Mucosa of descending colon (tissue), 3 donors: ENCODE measurements at regions not wholly inside any gene's neighbourhood (a gene's known extent, or its start where the extent isn't known, plus 50 kb on each side); places are given as distances from the start of the nearest gene placed in this dataset.

ENCODE experiments used
- ATAC-seq: fragments of 200-7000 bp; cut with Tn5 transposase; one replicate; pipeline ENCODE4 v1.9.1; 2020; ENCODE audit warnings: mild to moderate bottlenecking, moderate library complexity
- DNase-seq, 3 donors: peaks; one replicate each; pipeline ENCODE4 v3.0.0-alpha.2; 2020
- H3K36me3 ChIP-seq: fragments of 200-600 bp; one replicate; pipeline ENCODE4 v1.8.0; 2021; ENCODE audit warnings: low read depth, mild to moderate bottlenecking
- H3K4me1 ChIP-seq: fragments of 200-600 bp; one replicate; pipeline ENCODE4 v1.8.0; 2021; ENCODE audit warnings: low read depth, mild to moderate bottlenecking
- H3K4me3 ChIP-seq: fragments of 200-600 bp; one replicate; pipeline ENCODE4 v1.8.0; 2021; ENCODE audit warnings: mild to moderate bottlenecking
- H3K9me3 ChIP-seq: fragments of 200-600 bp; one replicate; pipeline ENCODE4 v1.8.0; 2021; ENCODE audit warnings: mild to moderate bottlenecking
- intact Hi-C, 2 donors: fragments of 100-400 bp; cut with DNase I in 1 of 2; cut with micrococcal nuclease in 1 of 2; formaldehyde crosslinking; loops; one replicate each; pipeline versions ENCODE4 v1.11.0 to v1.11.1; 2022; cut with DNase I, micrococcal nuclease
- TF ChIP-seq, protein P1 (sequence below): fragments of 200-600 bp; IDR thresholded peaks from one replicate; pipeline ENCODE4 v1.8.0; 2022; ENCODE audit warnings: antibody characterized with exemption, mild to moderate bottlenecking
- donor health status: DM: no; HTN: no; CAD: no; lungs with moderate emphysema.
- donor health status: DM: no; HTN: no; CAD: no.
- donor health status: DM: no; HTN: yes; CAD: no.

- no peaks in the 10 kb centered on the region for H3K4me1 ChIP-seq
- ATAC-seq: no peak
- intact Hi-C loops: no loop called here
- H3K4me3 ChIP-seq: no peak overlapping the region
- TF ChIP-seq, protein P1, sequence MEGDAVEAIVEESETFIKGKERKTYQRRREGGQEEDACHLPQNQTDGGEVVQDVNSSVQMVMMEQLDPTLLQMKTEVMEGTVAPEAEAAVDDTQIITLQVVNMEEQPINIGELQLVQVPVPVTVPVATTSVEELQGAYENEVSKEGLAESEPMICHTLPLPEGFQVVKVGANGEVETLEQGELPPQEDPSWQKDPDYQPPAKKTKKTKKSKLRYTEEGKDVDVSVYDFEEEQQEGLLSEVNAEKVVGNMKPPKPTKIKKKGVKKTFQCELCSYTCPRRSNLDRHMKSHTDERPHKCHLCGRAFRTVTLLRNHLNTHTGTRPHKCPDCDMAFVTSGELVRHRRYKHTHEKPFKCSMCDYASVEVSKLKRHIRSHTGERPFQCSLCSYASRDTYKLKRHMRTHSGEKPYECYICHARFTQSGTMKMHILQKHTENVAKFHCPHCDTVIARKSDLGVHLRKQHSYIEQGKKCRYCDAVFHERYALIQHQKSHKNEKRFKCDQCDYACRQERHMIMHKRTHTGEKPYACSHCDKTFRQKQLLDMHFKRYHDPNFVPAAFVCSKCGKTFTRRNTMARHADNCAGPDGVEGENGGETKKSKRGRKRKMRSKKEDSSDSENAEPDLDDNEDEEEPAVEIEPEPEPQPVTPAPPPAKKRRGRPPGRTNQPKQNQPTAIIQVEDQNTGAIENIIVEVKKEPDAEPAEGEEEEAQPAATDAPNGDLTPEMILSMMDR: no peak
- DNase-seq: peak in 2 of 3 donors; percentile 55 to 60
- no peaks in the 10 kb centered on the region for H3K36me3 ChIP-seq
- H3K9me3 ChIP-seq: no peaks in the 10 kb centered on the region
Observed at GRCh38 chr2:15748736-15749323, 157.2 kb downstream of the DDX1 start.

- H3K4me3 ChIP-seq: no peak overlapping the region
- DNase-seq: no peak
- TF ChIP-seq, protein P1: no peak
- no peaks in the 10 kb centered on the region for H3K9me3 ChIP-seq
- no peaks in the 10 kb centered on the region for H3K4me1 ChIP-seq
- ATAC-seq: no peak
- H3K36me3 ChIP-seq: no peaks in the 10 kb centered on the region
- intact Hi-C loops: no loop called here
Observed at GRCh38 chr2:15749460-15750432, 158.1 kb downstream of the DDX1 start.

DNA sequence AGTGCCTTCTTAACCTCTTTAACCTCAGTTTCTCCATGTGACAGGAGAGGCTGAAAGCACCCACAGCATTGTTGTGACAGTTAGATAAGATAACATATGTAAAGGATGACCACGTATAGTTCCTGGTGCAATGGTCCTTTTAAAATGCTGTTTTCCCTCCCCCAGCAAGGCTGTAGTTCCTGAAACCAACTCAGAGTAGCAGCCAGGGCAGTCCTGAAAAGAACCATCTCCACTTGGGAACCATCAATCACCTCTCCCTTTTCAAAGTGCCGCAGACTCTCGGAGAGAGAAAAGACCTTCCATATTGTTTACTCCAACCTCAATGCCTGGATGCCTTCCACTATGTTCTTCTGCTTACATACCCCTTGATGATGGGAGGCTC lies 158.8 kb downstream of the DDX1 start:
- H3K36me3 ChIP-seq: no peaks in the 10 kb centered on the region
- DNase-seq: no peak
- H3K9me3 ChIP-seq: no peaks in the 10 kb centered on the region
- TF ChIP-seq, protein P1: no peak
- no peak overlapping the region for H3K4me3 ChIP-seq
- H3K4me1 ChIP-seq: no peaks in the 10 kb centered on the region
- ATAC-seq: no peak
- intact Hi-C loops: no loop called here

DNA sequence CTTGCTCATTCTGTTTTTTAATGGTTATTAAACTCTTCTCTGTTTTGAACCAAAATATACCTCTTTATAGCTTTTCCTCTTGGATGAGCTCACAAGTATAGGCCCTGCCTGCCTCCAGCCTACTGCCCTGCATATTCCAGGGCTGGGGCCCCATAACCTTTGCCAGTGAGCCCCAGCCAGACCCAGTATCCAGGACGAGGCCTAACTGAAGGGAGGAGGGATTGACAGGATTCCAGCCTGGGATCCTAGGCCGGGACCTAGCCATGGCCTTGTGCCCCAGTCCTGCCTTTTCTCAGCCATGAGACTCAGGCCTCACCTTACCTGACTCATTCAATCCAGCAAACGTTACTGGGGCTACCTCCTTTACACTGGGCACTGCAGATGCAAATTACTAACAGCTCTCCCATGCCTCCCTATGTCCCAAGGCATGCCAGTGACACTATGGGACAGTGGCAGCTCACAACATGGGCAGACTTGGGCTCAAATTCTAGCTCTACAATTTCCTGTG lies 159.2 kb downstream of the DDX1 start:
- H3K4me1 ChIP-seq: no peaks in the 10 kb centered on the region
- no peaks in the 10 kb centered on the region for H3K36me3 ChIP-seq
- no peaks in the 10 kb centered on the region for H3K9me3 ChIP-seq
- TF ChIP-seq, protein P1: no peak
- H3K4me3 ChIP-seq: no peak overlapping the region
- no peak for DNase-seq
- ATAC-seq: no peak
- intact Hi-C loops: no loop called here

DNA sequence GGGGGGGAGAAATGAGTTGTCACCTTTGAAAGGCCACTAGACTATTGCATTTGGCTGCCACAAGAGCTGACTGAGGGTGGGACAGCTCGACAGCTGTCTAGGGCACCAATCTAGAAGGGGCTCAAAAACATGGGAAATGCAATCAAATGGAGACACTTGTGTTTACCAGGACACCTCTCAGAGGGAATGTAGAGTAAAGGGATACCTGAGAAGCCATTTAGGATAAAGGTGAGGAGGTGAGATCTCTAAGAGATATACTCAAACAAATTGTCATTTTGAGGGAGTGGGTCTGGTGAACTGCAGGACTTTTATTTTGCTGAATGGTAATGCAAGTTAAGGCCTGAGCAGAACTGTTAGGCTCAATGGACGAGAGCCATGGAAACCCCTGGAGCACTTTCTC lies 159.8 kb downstream of the DDX1 start:
- intact Hi-C loops: no loop called here
- TF ChIP-seq, protein P1: no peak

More for the DNA sequence above, 159.8 kb downstream of the DDX1 start:
- ATAC-seq (no peak), DNase-seq (no peak)
- Histone ChIP-seq H3K4me1 (no peaks in the 10 kb centered on the region), H3K36me3 (no peaks in the 10 kb centered on the region), H3K9me3 (no peaks in the 10 kb centered on the region), H3K4me3 (no peak overlapping the region)
